SK-N-SH treated with all-trans-retinoic acid at 6 μM for 48 hours (cell line): ENCODE measurements at regions not wholly inside any gene's neighbourhood (a gene's known extent, or its start where the extent isn't known, plus 50 kb on each side); places are given as distances from the start of the nearest gene placed in this dataset.

Experiments used
- ATAC-seq: fragments of 200-7000 bp; cut with Tn5 transposase; 3 replicates; pipeline ENCODE4 v1.9.1; 2020; ENCODE audit warnings: mild to moderate bottlenecking, moderate library complexity
- BACH2 ChIP-seq: fragments of 250-450 bp; sonication (Bioruptor Pico); IDR thresholded peaks from 2 replicates; pipeline ENCODE4 v1.9.0; 2021; ENCODE audit warnings: mild to moderate bottlenecking, borderline replicate concordance
- CSDC2 ChIP-seq: fragments of 250-450 bp; sonication (Bioruptor Pico); IDR thresholded peaks from 2 replicates; pipeline ENCODE4 v1.5.0; 2020; ENCODE audit warnings: mild to moderate bottlenecking, moderate library complexity
- ESRRG ChIP-seq: fragments of 250-450 bp; sonication (Bioruptor Pico); IDR thresholded peaks from 2 replicates; pipeline ENCODE4 v1.6.1; 2021; ENCODE audit warnings: mild to moderate bottlenecking
- GLIS3 ChIP-seq: fragments of 250-450 bp; sonication (Bioruptor Pico); IDR thresholded peaks from 2 replicates; pipeline ENCODE4 v1.5.0; 2020; ENCODE audit warnings: mild to moderate bottlenecking, moderate library complexity
- ISL1 ChIP-seq: fragments of 250-450 bp; sonication (Bioruptor Pico); IDR thresholded peaks from 2 replicates; pipeline ENCODE4 v2.1.2; 2022; ENCODE audit warnings: mild to moderate bottlenecking, moderate library complexity
- PPARA ChIP-seq: fragments of 250-450 bp; sonication (Bioruptor Pico); IDR thresholded peaks from 2 replicates; pipeline ENCODE4 v1.5.0; 2020; ENCODE audit warnings: mild to moderate bottlenecking, borderline replicate concordance
- RARB ChIP-seq: fragments of 250-450 bp; sonication (Bioruptor Pico); IDR thresholded peaks from 2 replicates; pipeline ENCODE4 v1.8.0; 2021; ENCODE audit warnings: mild to moderate bottlenecking, moderate library complexity
- SNAI2 ChIP-seq: fragments of 250-450 bp; sonication (Bioruptor Pico); IDR thresholded peaks from 2 replicates; pipeline ENCODE4 v1.5.0; 2020; ENCODE audit warnings: mild to moderate bottlenecking, moderate library complexity
- TCF4 ChIP-seq: fragments of 250-450 bp; sonication (Bioruptor Pico); IDR thresholded peaks from 2 replicates; pipeline ENCODE4 v1.8.0; 2021; ENCODE audit warnings: mild to moderate bottlenecking, moderate library complexity, borderline replicate concordance
- TOX ChIP-seq: fragments of 250-450 bp; sonication (Bioruptor Pico); IDR thresholded peaks from 2 replicates; pipeline ENCODE4 v1.8.0; 2021; ENCODE audit warnings: mild to moderate bottlenecking, moderate library complexity, borderline replicate concordance
- ZC3H10 ChIP-seq: fragments of 250-450 bp; sonication (Bioruptor Pico); IDR thresholded peaks from 2 replicates; pipeline ENCODE4 v1.5.1; 2021; ENCODE audit warnings: mild to moderate bottlenecking, moderate library complexity
- ZFP30 ChIP-seq: fragments of 450-650 bp; formaldehyde crosslinking; IDR thresholded peaks from 2 replicates; pipeline ENCODE4 v1.5.0; 2022; ENCODE audit warnings: mild to moderate bottlenecking, moderate library complexity
- ZNF565 ChIP-seq: fragments of 450-650 bp; formaldehyde crosslinking; conservative IDR thresholded peaks from 2 replicates; pipeline ENCODE4 v1.5.0; 2020; ENCODE audit warnings: low read depth, mild to moderate bottlenecking, moderate library complexity
- ZNF70 ChIP-seq: fragments of 450-650 bp; formaldehyde crosslinking; IDR thresholded peaks from 2 replicates; pipeline ENCODE4 v1.5.0; 2020; ENCODE audit warnings: mild to moderate bottlenecking, moderate library complexity
- ZNF8 ChIP-seq: fragments of 450-650 bp; formaldehyde crosslinking; IDR thresholded peaks from 2 replicates; pipeline ENCODE4 v1.5.0; 2020; ENCODE audit warnings: mild to moderate bottlenecking, moderate library complexity
- TF ChIP-seq, protein P1 (sequence below): fragments of 250-450 bp; sonication (Bioruptor Pico); IDR thresholded peaks from 2 replicates; pipeline ENCODE4 v1.8.0; 2020; ENCODE audit warnings: mild to moderate bottlenecking, moderate library complexity, borderline replicate concordance
- TF ChIP-seq, protein P2 (sequence below): fragments of 250-450 bp; sonication (Bioruptor Pico); IDR thresholded peaks from 2 replicates; pipeline ENCODE4 v1.5.0; 2020; ENCODE audit warnings: mild to moderate bottlenecking, moderate library complexity
- TF ChIP-seq, protein P3 (sequence below): fragments of 250-450 bp; sonication (Bioruptor Pico); IDR thresholded peaks from 2 replicates; pipeline ENCODE4 v1.8.0; 2021; ENCODE audit warnings: low read depth, mild to moderate bottlenecking, moderate library complexity, borderline replicate concordance
- TF ChIP-seq, protein P4 (sequence below): fragments of 250-450 bp; sonication (Bioruptor Pico); IDR thresholded peaks from 2 replicates; pipeline ENCODE4 v1.5.1; 2021; ENCODE audit warnings: mild to moderate bottlenecking, moderate library complexity

DNA sequence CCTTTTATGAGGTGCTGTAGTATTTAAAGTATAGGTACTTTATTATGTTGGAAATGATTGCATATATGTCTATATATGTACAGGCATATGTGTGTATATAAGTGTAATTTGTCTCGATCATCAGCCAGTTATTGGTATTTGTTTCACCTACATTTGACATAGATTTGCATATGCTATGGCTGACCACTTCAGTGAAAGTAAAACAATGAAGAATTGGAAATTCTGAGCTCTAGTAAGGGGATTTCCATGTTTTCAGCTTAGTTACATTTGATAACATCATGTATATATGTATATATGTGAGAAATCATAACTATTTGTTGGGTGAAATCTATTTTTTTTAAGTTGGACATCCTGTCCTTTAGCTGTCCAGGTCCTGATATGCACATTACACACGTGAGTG, 1303.9 kb downstream of the EFNB2 start:
- no peak for ATAC-seq
- TF ChIP-seq ZC3H10 (no peak), RARB (CRISPR knock-in tag) (no peak), ESRRG (CRISPR knock-in tag) (no peak), TCF4 (CRISPR knock-in tag) (no peak), ZNF565 (no peak), GLIS3 (CRISPR knock-in tag) (no peak), SNAI2 (no peak), ZNF8 (CRISPR knock-in tag) (no peak), PPARA (CRISPR knock-in tag) (no peak), ZFP30 (CRISPR knock-in tag) (no peak)
- TF ChIP-seq, protein P1, sequence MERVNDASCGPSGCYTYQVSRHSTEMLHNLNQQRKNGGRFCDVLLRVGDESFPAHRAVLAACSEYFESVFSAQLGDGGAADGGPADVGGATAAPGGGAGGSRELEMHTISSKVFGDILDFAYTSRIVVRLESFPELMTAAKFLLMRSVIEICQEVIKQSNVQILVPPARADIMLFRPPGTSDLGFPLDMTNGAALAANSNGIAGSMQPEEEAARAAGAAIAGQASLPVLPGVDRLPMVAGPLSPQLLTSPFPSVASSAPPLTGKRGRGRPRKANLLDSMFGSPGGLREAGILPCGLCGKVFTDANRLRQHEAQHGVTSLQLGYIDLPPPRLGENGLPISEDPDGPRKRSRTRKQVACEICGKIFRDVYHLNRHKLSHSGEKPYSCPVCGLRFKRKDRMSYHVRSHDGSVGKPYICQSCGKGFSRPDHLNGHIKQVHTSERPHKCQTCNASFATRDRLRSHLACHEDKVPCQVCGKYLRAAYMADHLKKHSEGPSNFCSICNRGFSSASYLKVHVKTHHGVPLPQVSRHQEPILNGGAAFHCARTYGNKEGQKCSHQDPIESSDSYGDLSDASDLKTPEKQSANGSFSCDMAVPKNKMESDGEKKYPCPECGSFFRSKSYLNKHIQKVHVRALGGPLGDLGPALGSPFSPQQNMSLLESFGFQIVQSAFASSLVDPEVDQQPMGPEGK (CRISPR knock-in tag) = no peak

DNA sequence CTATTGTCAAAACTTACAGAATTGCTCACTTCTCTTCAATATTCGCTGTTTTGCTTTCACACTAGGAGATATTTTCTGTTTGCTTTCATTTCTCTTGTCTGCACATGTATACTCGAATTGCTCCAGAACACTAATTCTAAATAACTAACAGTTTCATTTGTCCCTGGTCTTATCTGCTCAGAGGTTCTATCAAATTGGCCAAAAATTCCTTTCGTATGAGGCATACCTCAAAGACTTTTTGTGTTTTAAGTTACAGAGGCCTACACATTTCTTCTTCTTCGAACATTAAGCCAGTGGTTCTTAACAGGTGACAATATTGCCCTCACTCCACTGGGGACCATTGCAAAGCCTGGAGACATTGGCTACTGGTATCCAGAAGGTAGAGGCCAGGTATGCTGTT, 1314.6 kb downstream of the EFNB2 start:
- no peak for ATAC-seq
- TF ChIP-seq, protein P1 (CRISPR knock-in tag) = no peak
- TF ChIP-seq, protein P2, sequence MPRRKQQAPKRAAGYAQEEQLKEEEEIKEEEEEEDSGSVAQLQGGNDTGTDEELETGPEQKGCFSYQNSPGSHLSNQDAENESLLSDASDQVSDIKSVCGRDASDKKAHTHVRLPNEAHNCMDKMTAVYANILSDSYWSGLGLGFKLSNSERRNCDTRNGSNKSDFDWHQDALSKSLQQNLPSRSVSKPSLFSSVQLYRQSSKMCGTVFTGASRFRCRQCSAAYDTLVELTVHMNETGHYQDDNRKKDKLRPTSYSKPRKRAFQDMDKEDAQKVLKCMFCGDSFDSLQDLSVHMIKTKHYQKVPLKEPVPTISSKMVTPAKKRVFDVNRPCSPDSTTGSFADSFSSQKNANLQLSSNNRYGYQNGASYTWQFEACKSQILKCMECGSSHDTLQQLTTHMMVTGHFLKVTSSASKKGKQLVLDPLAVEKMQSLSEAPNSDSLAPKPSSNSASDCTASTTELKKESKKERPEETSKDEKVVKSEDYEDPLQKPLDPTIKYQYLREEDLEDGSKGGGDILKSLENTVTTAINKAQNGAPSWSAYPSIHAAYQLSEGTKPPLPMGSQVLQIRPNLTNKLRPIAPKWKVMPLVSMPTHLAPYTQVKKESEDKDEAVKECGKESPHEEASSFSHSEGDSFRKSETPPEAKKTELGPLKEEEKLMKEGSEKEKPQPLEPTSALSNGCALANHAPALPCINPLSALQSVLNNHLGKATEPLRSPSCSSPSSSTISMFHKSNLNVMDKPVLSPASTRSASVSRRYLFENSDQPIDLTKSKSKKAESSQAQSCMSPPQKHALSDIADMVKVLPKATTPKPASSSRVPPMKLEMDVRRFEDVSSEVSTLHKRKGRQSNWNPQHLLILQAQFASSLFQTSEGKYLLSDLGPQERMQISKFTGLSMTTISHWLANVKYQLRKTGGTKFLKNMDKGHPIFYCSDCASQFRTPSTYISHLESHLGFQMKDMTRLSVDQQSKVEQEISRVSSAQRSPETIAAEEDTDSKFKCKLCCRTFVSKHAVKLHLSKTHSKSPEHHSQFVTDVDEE (CRISPR knock-in tag) = no peak
- no peak for TF ChIP-seq ZNF8 (CRISPR knock-in tag)
- no peak for TF ChIP-seq ZFP30 (CRISPR knock-in tag)
- TF ChIP-seq, protein P3, sequence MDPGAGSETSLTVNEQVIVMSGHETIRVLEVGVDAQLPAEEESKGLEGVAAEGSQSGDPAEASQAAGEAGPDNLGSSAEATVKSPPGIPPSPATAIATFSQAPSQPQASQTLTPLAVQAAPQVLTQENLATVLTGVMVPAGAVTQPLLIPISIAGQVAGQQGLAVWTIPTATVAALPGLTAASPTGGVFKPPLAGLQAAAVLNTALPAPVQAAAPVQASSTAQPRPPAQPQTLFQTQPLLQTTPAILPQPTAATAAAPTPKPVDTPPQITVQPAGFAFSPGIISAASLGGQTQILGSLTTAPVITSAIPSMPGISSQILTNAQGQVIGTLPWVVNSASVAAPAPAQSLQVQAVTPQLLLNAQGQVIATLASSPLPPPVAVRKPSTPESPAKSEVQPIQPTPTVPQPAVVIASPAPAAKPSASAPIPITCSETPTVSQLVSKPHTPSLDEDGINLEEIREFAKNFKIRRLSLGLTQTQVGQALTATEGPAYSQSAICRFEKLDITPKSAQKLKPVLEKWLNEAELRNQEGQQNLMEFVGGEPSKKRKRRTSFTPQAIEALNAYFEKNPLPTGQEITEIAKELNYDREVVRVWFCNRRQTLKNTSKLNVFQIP = no peak
- no peak for TF ChIP-seq ZNF70 (CRISPR knock-in tag)
- TF ChIP-seq TOX (CRISPR knock-in tag) = no peak
- no peak for TF ChIP-seq GLIS3 (CRISPR knock-in tag)
- no peak for TF ChIP-seq BACH2 (CRISPR knock-in tag)
- no peak for TF ChIP-seq CSDC2 (CRISPR knock-in tag)
- TF ChIP-seq SNAI2 = no peak
- TF ChIP-seq PPARA (CRISPR knock-in tag) = no peak
- TF ChIP-seq, protein P4, sequence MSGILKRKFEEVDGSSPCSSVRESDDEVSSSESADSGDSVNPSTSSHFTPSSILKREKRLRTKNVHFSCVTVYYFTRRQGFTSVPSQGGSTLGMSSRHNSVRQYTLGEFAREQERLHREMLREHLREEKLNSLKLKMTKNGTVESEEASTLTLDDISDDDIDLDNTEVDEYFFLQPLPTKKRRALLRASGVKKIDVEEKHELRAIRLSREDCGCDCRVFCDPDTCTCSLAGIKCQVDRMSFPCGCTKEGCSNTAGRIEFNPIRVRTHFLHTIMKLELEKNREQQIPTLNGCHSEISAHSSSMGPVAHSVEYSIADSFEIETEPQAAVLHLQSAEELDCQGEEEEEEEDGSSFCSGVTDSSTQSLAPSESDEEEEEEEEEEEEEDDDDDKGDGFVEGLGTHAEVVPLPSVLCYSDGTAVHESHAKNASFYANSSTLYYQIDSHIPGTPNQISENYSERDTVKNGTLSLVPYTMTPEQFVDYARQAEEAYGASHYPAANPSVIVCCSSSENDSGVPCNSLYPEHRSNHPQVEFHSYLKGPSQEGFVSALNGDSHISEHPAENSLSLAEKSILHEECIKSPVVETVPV (CRISPR knock-in tag) = no peak

DNA sequence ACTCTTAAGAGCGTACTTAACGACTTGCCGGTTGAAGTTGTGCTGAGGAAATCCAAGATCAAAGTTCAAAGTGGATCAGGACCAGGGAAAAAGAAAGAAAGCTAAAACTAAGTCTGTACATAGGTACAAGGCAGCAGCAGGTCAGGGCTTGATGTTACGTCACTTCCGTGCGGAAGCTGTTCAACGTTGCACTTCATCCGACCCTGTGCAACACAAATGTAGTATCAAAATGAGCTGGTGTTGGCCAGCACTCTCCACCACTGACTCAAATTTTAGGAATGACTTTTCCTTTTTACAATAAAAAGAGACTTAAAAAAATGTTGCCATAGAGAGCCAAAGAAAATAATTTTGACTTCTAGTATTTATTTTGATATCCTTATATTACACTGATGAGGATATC, 1315.4 kb downstream of the EFNB2 start:
- TF ChIP-seq ZFP30 (CRISPR knock-in tag) = no peak
- TF ChIP-seq PPARA (CRISPR knock-in tag) = no peak
- no peak for TF ChIP-seq ZNF8 (CRISPR knock-in tag)
- TF ChIP-seq, protein P4 (CRISPR knock-in tag) = no peak
- no peak for TF ChIP-seq RARB (CRISPR knock-in tag)
- TF ChIP-seq ZNF565 = no peak
- TF ChIP-seq, protein P1 (CRISPR knock-in tag) = no peak
- no peak for TF ChIP-seq BACH2 (CRISPR knock-in tag)
- TF ChIP-seq, protein P2 (CRISPR knock-in tag) = no peak
- TF ChIP-seq ISL1 (CRISPR knock-in tag) = no peak
- TF ChIP-seq SNAI2 = no peak
- no peak for ATAC-seq
